ENCODE measurements at regions not wholly inside any gene's neighbourhood (a gene's known extent, or its start where the extent isn't known, plus 50 kb on each side); places are given as distances from the start of the nearest gene placed in this dataset.

DNA sequence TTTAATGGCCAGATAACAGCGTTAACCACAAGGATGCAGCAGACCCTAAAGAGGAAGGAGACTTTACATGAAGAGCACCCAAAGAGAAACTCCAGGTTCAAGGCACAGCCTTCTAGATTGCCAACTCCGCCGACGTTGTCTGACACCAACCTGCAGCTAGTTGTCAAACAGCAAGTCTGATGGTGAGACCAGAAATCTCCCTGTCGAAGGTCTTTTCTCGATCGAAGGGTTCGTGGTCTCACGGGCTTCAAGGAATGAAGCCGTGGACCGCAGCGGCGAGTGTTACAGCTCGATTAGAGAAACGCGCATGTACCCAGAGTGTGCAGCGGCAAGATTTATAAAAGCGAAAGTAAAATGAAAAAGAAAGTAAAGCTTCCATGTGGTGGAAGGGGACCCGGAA lies 656.3 kb downstream of the XIRP2 start:
- H3K27me3 ChIP-seq, result no peaks in the 10 kb centered on the region
- no peak overlapping the region for H3K4me3 ChIP-seq
- no peaks in the 10 kb centered on the region for H3K4me1 ChIP-seq
- no peak for DNase-seq
- intact Hi-C loops (cut with DNase I), result no loop called here
- H3K9me3 ChIP-seq, result no peaks in the 10 kb centered on the region
- no peaks in the 10 kb centered on the region for H3K36me3 ChIP-seq
- TF ChIP-seq, protein P1, sequence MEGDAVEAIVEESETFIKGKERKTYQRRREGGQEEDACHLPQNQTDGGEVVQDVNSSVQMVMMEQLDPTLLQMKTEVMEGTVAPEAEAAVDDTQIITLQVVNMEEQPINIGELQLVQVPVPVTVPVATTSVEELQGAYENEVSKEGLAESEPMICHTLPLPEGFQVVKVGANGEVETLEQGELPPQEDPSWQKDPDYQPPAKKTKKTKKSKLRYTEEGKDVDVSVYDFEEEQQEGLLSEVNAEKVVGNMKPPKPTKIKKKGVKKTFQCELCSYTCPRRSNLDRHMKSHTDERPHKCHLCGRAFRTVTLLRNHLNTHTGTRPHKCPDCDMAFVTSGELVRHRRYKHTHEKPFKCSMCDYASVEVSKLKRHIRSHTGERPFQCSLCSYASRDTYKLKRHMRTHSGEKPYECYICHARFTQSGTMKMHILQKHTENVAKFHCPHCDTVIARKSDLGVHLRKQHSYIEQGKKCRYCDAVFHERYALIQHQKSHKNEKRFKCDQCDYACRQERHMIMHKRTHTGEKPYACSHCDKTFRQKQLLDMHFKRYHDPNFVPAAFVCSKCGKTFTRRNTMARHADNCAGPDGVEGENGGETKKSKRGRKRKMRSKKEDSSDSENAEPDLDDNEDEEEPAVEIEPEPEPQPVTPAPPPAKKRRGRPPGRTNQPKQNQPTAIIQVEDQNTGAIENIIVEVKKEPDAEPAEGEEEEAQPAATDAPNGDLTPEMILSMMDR (IDR thresholded peaks at IDR 0.05), result no peak
- TF ChIP-seq POLR2A (IDR thresholded peaks at IDR 0.05), result no peak
- H3K27ac ChIP-seq, result no peak overlapping the region
- WGBS, 2 donors, result 95 to 97% methylated on average over 17 to 18 of the region's 19 CpGs

GRCh38 chr2:167543721-167544120 lies 655.4 kb downstream of the XIRP2 start:
- Histone ChIP-seq H3K27me3 (no peaks in the 10 kb centered on the region), H3K4me1 (no peaks in the 10 kb centered on the region), H3K27ac (no peak overlapping the region), H3K9me3 (no peaks in the 10 kb centered on the region), H3K4me3 (no peak overlapping the region), H3K36me3 (no peaks in the 10 kb centered on the region)
- intact Hi-C loops (cut with DNase I), result no loop called here
- no peak for TF ChIP-seq POLR2A (IDR thresholded peaks at IDR 0.05)
- TF ChIP-seq, protein P1 (IDR thresholded peaks at IDR 0.05), result no peak
- WGBS, 2 donors, result 86 to 87% methylated on average over 4 of the region's 4 CpGs
- DNase-seq, result no peak

DNA sequence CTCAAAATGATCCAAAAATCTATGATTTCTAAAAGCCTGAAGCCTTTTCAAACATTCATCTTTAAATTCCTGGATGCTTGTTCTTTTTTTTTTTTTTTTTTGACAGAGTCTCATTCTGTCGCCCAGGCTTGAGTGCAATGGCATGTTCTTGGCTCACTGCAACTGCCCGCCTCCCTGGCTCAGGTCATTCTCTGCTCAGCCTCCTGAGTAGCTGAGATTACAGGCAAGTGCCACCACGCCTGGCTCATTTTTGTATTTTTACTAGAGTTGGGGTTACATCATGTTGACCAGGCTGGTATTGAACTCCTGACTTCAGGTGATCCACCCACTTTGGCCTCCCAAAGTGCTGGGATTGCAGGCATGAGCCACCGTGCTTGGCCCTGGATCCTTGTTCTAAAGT lies 649.5 kb downstream of the XIRP2 start:
- intact Hi-C loops (cut with DNase I), result no loop called here
- H3K27ac ChIP-seq, result no peak overlapping the region
- 53 to 64% methylated on average over 3 to 4 of the region's 4 CpGs for WGBS, 2 donors
- TF ChIP-seq, protein P1 (IDR thresholded peaks at IDR 0.05), result no peak
- TF ChIP-seq POLR2A (IDR thresholded peaks at IDR 0.05), result no peak
- no peaks in the 10 kb centered on the region for H3K36me3 ChIP-seq
- no peak for DNase-seq
- no peaks in the 10 kb centered on the region for H3K4me1 ChIP-seq
- no peaks in the 10 kb centered on the region for H3K9me3 ChIP-seq
- H3K27me3 ChIP-seq, result no peaks in the 10 kb centered on the region
- H3K4me3 ChIP-seq, result no peak overlapping the region

DNA sequence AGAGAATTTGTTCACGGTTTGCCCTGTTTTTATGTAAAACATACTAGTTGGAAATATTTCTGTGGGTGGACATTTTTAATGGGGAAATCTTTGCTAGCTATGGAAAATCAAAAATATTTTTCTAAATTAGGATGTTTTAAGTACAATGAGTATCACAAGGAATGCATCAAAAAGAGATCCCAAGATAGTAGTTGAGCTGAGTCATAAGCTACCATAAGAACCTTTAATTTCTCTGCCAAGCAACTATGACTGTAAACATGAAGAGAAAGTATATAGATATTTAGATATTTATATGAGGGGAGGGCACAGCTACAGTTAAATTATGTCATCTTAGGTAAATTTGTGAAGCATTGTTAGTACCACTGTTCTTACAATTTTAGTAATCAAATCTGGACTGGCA lies 646.2 kb downstream of the XIRP2 start:
- Histone ChIP-seq H3K4me3 (no peak overlapping the region), H3K27ac (no peak overlapping the region), H3K36me3 (no peaks in the 10 kb centered on the region), H3K9me3 (no peaks in the 10 kb centered on the region), H3K4me1 (no peaks in the 10 kb centered on the region), H3K27me3 (no peaks in the 10 kb centered on the region)
- no peak for DNase-seq
- intact Hi-C loops (cut with DNase I), result no loop called here
- WGBS, 2 donors, result 80 to 86% methylated on average over 1 of the region's 1 CpG
- TF ChIP-seq, protein P1 (IDR thresholded peaks at IDR 0.05), result no peak
- no peak for TF ChIP-seq POLR2A (IDR thresholded peaks at IDR 0.05)

DNA sequence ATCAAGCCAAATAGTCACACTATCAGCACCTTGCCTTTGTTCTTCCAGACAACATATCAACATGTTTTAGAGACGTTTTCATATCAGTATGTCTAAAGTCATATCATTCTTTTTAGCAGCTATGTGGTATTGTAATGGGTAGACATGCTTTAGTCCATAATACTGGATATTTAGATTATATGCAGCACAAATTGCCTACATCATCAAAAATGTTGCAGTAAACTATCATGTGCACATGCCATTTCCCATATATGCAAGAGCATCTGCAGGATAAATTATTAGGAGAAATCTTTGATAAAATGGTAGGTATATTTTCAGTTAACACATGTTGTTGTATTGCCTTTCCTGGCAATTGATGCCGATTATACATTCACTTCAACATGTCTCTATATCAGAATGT lies 636.5 kb downstream of the XIRP2 start:
- no peaks in the 10 kb centered on the region for H3K9me3 ChIP-seq
- no peaks in the 10 kb centered on the region for H3K4me1 ChIP-seq
- no peak overlapping the region for H3K27ac ChIP-seq
- no peak overlapping the region for H3K4me3 ChIP-seq
- no peaks in the 10 kb centered on the region for H3K36me3 ChIP-seq
- no peaks in the 10 kb centered on the region for H3K27me3 ChIP-seq
- TF ChIP-seq, protein P1 (IDR thresholded peaks at IDR 0.05), result no peak
- TF ChIP-seq POLR2A (IDR thresholded peaks at IDR 0.05), result no peak
- 54 to 65% methylated on average over 2 of the region's 2 CpGs for WGBS, 2 donors
- no peak for DNase-seq
- intact Hi-C loops (cut with DNase I), result no loop called here
